ENCODE measurements at regions not wholly inside any gene's neighbourhood (a gene's known extent, or its start where the extent isn't known, plus 50 kb on each side); places are given as distances from the start of the nearest gene placed in this dataset.

- TF ChIP-seq, protein P1, sequence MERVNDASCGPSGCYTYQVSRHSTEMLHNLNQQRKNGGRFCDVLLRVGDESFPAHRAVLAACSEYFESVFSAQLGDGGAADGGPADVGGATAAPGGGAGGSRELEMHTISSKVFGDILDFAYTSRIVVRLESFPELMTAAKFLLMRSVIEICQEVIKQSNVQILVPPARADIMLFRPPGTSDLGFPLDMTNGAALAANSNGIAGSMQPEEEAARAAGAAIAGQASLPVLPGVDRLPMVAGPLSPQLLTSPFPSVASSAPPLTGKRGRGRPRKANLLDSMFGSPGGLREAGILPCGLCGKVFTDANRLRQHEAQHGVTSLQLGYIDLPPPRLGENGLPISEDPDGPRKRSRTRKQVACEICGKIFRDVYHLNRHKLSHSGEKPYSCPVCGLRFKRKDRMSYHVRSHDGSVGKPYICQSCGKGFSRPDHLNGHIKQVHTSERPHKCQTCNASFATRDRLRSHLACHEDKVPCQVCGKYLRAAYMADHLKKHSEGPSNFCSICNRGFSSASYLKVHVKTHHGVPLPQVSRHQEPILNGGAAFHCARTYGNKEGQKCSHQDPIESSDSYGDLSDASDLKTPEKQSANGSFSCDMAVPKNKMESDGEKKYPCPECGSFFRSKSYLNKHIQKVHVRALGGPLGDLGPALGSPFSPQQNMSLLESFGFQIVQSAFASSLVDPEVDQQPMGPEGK (CRISPR knock-in tag; IDR thresholded peaks at IDR 0.05; ENCODE audit: borderline replicate concordance), result no peak
- TF ChIP-seq TOX (CRISPR knock-in tag; IDR thresholded peaks at IDR 0.05; ENCODE audit: borderline replicate concordance) (no peak), ZFP30 (CRISPR knock-in tag; IDR thresholded peaks at IDR 0.05) (no peak), OSR1 (CRISPR knock-in tag; IDR thresholded peaks at IDR 0.05) (no peak), ARNTL (CRISPR knock-in tag; IDR thresholded peaks at IDR 0.05; ENCODE audit: borderline replicate concordance, low read depth) (no peak)
These were observed 668.8 kb upstream of the PRKX start (continued) for GRCh38 chrX:4382273-4382672.

GRCh38 chrX:4380710-4381109, 667.3 kb upstream of the PRKX start:
- no peak for TF ChIP-seq PPARA (CRISPR knock-in tag; IDR thresholded peaks at IDR 0.05; ENCODE audit: borderline replicate concordance)
- no peak for TF ChIP-seq ZNF70 (CRISPR knock-in tag; IDR thresholded peaks at IDR 0.05)
- TF ChIP-seq, protein P2, sequence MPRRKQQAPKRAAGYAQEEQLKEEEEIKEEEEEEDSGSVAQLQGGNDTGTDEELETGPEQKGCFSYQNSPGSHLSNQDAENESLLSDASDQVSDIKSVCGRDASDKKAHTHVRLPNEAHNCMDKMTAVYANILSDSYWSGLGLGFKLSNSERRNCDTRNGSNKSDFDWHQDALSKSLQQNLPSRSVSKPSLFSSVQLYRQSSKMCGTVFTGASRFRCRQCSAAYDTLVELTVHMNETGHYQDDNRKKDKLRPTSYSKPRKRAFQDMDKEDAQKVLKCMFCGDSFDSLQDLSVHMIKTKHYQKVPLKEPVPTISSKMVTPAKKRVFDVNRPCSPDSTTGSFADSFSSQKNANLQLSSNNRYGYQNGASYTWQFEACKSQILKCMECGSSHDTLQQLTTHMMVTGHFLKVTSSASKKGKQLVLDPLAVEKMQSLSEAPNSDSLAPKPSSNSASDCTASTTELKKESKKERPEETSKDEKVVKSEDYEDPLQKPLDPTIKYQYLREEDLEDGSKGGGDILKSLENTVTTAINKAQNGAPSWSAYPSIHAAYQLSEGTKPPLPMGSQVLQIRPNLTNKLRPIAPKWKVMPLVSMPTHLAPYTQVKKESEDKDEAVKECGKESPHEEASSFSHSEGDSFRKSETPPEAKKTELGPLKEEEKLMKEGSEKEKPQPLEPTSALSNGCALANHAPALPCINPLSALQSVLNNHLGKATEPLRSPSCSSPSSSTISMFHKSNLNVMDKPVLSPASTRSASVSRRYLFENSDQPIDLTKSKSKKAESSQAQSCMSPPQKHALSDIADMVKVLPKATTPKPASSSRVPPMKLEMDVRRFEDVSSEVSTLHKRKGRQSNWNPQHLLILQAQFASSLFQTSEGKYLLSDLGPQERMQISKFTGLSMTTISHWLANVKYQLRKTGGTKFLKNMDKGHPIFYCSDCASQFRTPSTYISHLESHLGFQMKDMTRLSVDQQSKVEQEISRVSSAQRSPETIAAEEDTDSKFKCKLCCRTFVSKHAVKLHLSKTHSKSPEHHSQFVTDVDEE (CRISPR knock-in tag; IDR thresholded peaks at IDR 0.05), result no peak
- no peak for TF ChIP-seq ZNF565 (CRISPR knock-in tag; conservative IDR thresholded peaks at IDR 0.05; ENCODE audit: low read depth)
- no peak for TF ChIP-seq ISL1 (CRISPR knock-in tag; IDR thresholded peaks at IDR 0.05)
- TF ChIP-seq SNAI2 (CRISPR knock-in tag; IDR thresholded peaks at IDR 0.05), result no peak
- no peak for TF ChIP-seq RARB (CRISPR knock-in tag; IDR thresholded peaks at IDR 0.05)
- TF ChIP-seq, protein P1 (CRISPR knock-in tag; IDR thresholded peaks at IDR 0.05; ENCODE audit: borderline replicate concordance), result no peak
- no peak for TF ChIP-seq ARNTL (CRISPR knock-in tag; IDR thresholded peaks at IDR 0.05; ENCODE audit: borderline replicate concordance, low read depth)
- no peak for TF ChIP-seq POU6F1 (CRISPR knock-in tag; IDR thresholded peaks at IDR 0.05; ENCODE audit: borderline replicate concordance, low read depth)
- no peak for TF ChIP-seq ZFP30 (CRISPR knock-in tag; IDR thresholded peaks at IDR 0.05)
- no peak for ATAC-seq

GRCh38 chrX:4379071-4379470, 665.6 kb upstream of the PRKX start:
- no peak for TF ChIP-seq ISL1 (CRISPR knock-in tag; IDR thresholded peaks at IDR 0.05)
- no peak for TF ChIP-seq ZFP3 (CRISPR knock-in tag; IDR thresholded peaks at IDR 0.05)
- TF ChIP-seq ZC3H10 (CRISPR knock-in tag; IDR thresholded peaks at IDR 0.05), result no peak
- no peak for TF ChIP-seq CSRNP3 (CRISPR knock-in tag; IDR thresholded peaks at IDR 0.05)
- no peak for TF ChIP-seq ZNF565 (CRISPR knock-in tag; conservative IDR thresholded peaks at IDR 0.05; ENCODE audit: low read depth)
- no peak for ATAC-seq

GRCh38 chrX:4373791-4374190, 660.3 kb upstream of the PRKX start:
- ATAC-seq, result no peak
- TF ChIP-seq PPARA (CRISPR knock-in tag; IDR thresholded peaks at IDR 0.05; ENCODE audit: borderline replicate concordance), result no peak
- TF ChIP-seq ARNTL (CRISPR knock-in tag; IDR thresholded peaks at IDR 0.05; ENCODE audit: borderline replicate concordance, low read depth), result no peak
- no peak for TF ChIP-seq TOX (CRISPR knock-in tag; IDR thresholded peaks at IDR 0.05; ENCODE audit: borderline replicate concordance)
- no peak for TF ChIP-seq ISL1 (CRISPR knock-in tag; IDR thresholded peaks at IDR 0.05)
- no peak for TF ChIP-seq ZFP3 (CRISPR knock-in tag; IDR thresholded peaks at IDR 0.05)
- no peak for TF ChIP-seq BACH2 (CRISPR knock-in tag; IDR thresholded peaks at IDR 0.05; ENCODE audit: borderline replicate concordance)
- TF ChIP-seq ZNF70 (CRISPR knock-in tag; IDR thresholded peaks at IDR 0.05), result no peak
- no peak for TF ChIP-seq ZNF8 (CRISPR knock-in tag; IDR thresholded peaks at IDR 0.05)
- TF ChIP-seq ESRRG (CRISPR knock-in tag; IDR thresholded peaks at IDR 0.05), result no peak
- TF ChIP-seq ZNF565 (CRISPR knock-in tag; conservative IDR thresholded peaks at IDR 0.05; ENCODE audit: low read depth), result no peak
- TF ChIP-seq, protein P2 (CRISPR knock-in tag; IDR thresholded peaks at IDR 0.05), result no peak
- TF ChIP-seq, protein P1 (CRISPR knock-in tag; IDR thresholded peaks at IDR 0.05; ENCODE audit: borderline replicate concordance), result no peak
- TF ChIP-seq RARB (CRISPR knock-in tag; IDR thresholded peaks at IDR 0.05), result no peak
- no peak for TF ChIP-seq GLIS3 (CRISPR knock-in tag; IDR thresholded peaks at IDR 0.05)
- no peak for TF ChIP-seq ZC3H10 (CRISPR knock-in tag; IDR thresholded peaks at IDR 0.05)
- TF ChIP-seq SNAI2 (CRISPR knock-in tag; IDR thresholded peaks at IDR 0.05), result no peak
